CD8-positive, alpha-beta memory T cell (primary cell): ENCODE measurements at regions not wholly inside any gene's neighbourhood (a gene's known extent, or its start where the extent isn't known, plus 50 kb on each side); places are given as distances from the start of the nearest gene placed in this dataset.
A peak's percentile ranks its signal among the peaks of the same experiment; 100 is the strongest.

Source experiments
- CTCF ChIA-PET: fragments of 350-600 bp; sonication (Branson Sonifier 250); formaldehyde crosslinking; loops from one replicate; lab custom pipeline; 2021; ENCODE audit warnings: antibody characterized with exemption; lab: Charles Lee
- POLR2A ChIA-PET: fragments of 350-600 bp; sonication (Branson Sonifier 250); formaldehyde crosslinking; loops from one replicate; lab custom pipeline; 2021; ENCODE audit warnings: antibody characterized with exemption; lab: Charles Lee
- DNase-seq, 5 donors: peaks; one replicate each; pipeline versions ENCODE4 v3.0.0 to v3.0.0-alpha.2; 2020 to 2022; ENCODE audit warnings: mixed read lengths in 1 of 5
- H3K27ac ChIP-seq: one replicate; pipeline ENCODE4 v1.7.0; 2013; ENCODE audit warnings: low read depth, mild to moderate bottlenecking, low read length, moderate library complexity
- H3K27me3 ChIP-seq: 2 replicates; pipeline ENCODE4 v1.7.0; 2013; ENCODE audit warnings: low read length, mild to moderate bottlenecking; ENCODE audit not compliant: insufficient read depth, poor library complexity, severe bottlenecking
- H3K36me3 ChIP-seq: 2 replicates; pipeline ENCODE4 v1.7.0; 2013; ENCODE audit warnings: mild to moderate bottlenecking, low read length, moderate library complexity; ENCODE audit not compliant: insufficient read depth
- H3K4me1 ChIP-seq: 2 replicates; pipeline ENCODE4 v1.7.0; 2013; ENCODE audit warnings: mild to moderate bottlenecking, low read length, moderate library complexity; ENCODE audit not compliant: insufficient read depth
- H3K4me3 ChIP-seq: 2 replicates; pipeline ENCODE4 v1.7.0; 2013; ENCODE audit warnings: mild to moderate bottlenecking, low read length
- H3K9me3 ChIP-seq: 2 replicates; pipeline ENCODE4 v1.7.0; 2013; ENCODE audit warnings: mild to moderate bottlenecking, low read length
- H3K27ac Mint-ChIP-seq, 8 donors: one replicate each; pipeline ENCODE4 v1.8.0; 2020 to 2021; ENCODE audit warnings: mixed read lengths in 8 of 8, mild to moderate bottlenecking in 6 of 8, inconsistent platforms in 3 of 8, moderate library complexity in 3 of 8
- H3K27me3 Mint-ChIP-seq, 2 donors: one replicate each; pipeline ENCODE4 v1.8.0; 2020 to 2021; ENCODE audit warnings: mixed read lengths in 2 of 2, mild to moderate bottlenecking in 1 of 2, moderate library complexity in 1 of 2
- H3K36me3 Mint-ChIP-seq, 3 donors: one replicate each; pipeline ENCODE4 v1.8.0; 2020 to 2021; ENCODE audit warnings: mixed read lengths in 3 of 3, inconsistent platforms in 1 of 3, mild to moderate bottlenecking in 1 of 3
- H3K4me1 Mint-ChIP-seq, 3 donors: one replicate each; pipeline ENCODE4 v1.8.0; 2020 to 2021; ENCODE audit warnings: mixed read lengths in 3 of 3, inconsistent platforms in 1 of 3, mild to moderate bottlenecking in 1 of 3
- H3K4me3 Mint-ChIP-seq, 7 donors: one replicate each; pipeline ENCODE4 v1.8.0; 2020 to 2021; ENCODE audit warnings: mixed read lengths in 7 of 7, mild to moderate bottlenecking in 6 of 7, moderate library complexity in 4 of 7, inconsistent platforms in 2 of 7
- H3K9me3 Mint-ChIP-seq, 5 donors: one replicate each; pipeline ENCODE4 v1.8.0; 2020 to 2022; ENCODE audit warnings: mixed read lengths in 5 of 5, mild to moderate bottlenecking in 3 of 5, moderate library complexity in 2 of 5, inconsistent platforms in 1 of 5

DNA sequence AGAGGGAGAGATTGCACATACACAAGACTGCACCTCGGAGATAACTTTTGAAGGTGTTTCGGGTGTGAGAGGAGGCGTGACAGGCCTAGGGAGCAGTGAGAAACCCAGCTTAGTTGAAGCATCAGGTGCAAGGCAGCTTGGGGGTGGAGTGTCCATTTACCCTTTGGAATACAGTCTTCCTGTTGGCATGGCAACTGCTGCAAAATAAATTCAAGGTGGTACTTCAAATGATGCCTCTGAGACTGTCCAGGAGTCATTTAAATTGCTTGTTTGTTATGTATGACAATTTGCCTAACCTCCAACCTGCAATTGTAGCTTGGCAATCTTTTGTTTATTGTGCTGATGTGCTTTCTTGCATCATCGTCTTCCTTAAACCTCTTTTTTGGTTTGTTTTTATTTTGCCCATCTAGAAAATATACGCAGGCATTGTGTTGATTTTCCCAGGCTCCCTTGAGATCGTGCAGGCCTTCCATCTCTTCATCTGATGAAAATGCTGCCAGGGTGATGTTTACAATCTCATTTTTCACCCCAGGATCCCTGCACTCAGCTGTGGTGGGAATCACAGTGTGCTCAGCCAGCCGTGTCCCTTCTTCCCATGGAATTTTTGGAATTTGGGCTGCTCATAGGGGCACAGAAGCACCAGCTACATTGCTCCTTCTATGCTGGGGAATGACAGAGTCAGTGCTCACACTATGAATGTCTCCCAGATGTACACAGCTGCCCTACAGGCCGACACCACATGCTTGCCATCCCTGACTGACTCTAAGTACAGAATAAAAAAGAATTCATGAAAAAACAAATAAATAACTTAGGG is 583.1 kb upstream of the CFAP20DC start:
- Mint-ChIP-seq H3K4me1 (no peaks in the 10 kb centered on the region), H3K9me3 (no peaks in the 10 kb centered on the region), H3K27ac (peak overlapping the region in 1 of 8 donors; percentile 8), H3K36me3 (peaks cover 0 to 1% (median 0%) of the 10 kb centered on the region in 3 donors), H3K4me3 (no peak overlapping the region), H3K27me3 (no peaks in the 10 kb centered on the region)
- POLR2A ChIA-PET: no interaction called here
- Histone ChIP-seq H3K4me3 (no peak overlapping the region), H3K27ac (no peak overlapping the region), H3K4me1 (no peaks in the 10 kb centered on the region), H3K9me3 (no peaks in the 10 kb centered on the region), H3K27me3 (no peaks in the 10 kb centered on the region), H3K36me3 (no peaks in the 10 kb centered on the region)
- CTCF ChIA-PET: no interaction called here
- DNase-seq: no peak

DNA sequence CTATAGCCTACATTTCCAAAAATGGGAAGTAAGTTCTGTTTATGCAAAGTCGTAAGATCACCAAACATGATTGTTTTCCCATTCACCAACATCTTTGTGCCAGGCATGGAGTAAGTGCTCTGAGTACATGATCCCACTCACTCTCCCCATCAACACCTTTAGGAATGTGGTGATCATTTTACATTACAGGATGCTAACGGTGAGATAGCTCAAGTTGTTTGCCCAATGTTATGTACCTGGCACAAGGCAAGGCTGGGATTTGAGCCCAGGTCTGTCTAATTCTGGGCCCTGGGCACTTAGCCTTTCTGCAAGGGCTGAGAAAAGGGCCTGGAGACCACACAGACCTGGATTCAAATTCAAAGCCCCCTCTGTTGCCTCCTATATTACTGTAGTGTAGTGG is 581.7 kb upstream of the CFAP20DC start:
- no peaks in the 10 kb centered on the region for H3K4me1 ChIP-seq
- ChIA-PET CTCF (no interaction called here), POLR2A (no interaction called here)
- no peaks in the 10 kb centered on the region for H3K9me3 Mint-ChIP-seq
- no peaks in the 10 kb centered on the region for H3K27me3 ChIP-seq
- H3K27me3 Mint-ChIP-seq: no peaks in the 10 kb centered on the region
- no peak overlapping the region for H3K27ac ChIP-seq
- H3K36me3 ChIP-seq: no peaks in the 10 kb centered on the region
- H3K36me3 Mint-ChIP-seq: peaks cover 0 to 1% (median 0%) of the 10 kb centered on the region in 3 donors
- no peaks in the 10 kb centered on the region for H3K4me1 Mint-ChIP-seq
- no peak overlapping the region for H3K27ac Mint-ChIP-seq
- H3K9me3 ChIP-seq: no peaks in the 10 kb centered on the region
- no peak overlapping the region for H3K4me3 ChIP-seq
- no peak for DNase-seq
- H3K4me3 Mint-ChIP-seq: no peak overlapping the region

- H3K27ac ChIP-seq: no peak overlapping the region
- H3K27me3 ChIP-seq: no peaks in the 10 kb centered on the region
- DNase-seq: no peak
- Mint-ChIP-seq H3K4me3 (no peak overlapping the region), H3K36me3 (peaks cover 0 to 4% (median 1%) of the 10 kb centered on the region in 3 donors), H3K9me3 (peaks cover 3 to 12% (median 5%) of the 10 kb centered on the region in 5 donors), H3K27me3 (no peaks in the 10 kb centered on the region), H3K4me1 (no peaks in the 10 kb centered on the region), H3K27ac (no peak overlapping the region)
- ChIA-PET POLR2A (no interaction called here), CTCF (no interaction called here)
- no peaks in the 10 kb centered on the region for H3K36me3 ChIP-seq
- no peak overlapping the region for H3K4me3 ChIP-seq
- H3K9me3 ChIP-seq: no peaks in the 10 kb centered on the region
- H3K4me1 ChIP-seq: no peaks in the 10 kb centered on the region
Measured at GRCh38 chr3:59621037-59621436, 571.2 kb upstream of the CFAP20DC start.

- Histone ChIP-seq H3K4me1 (no peaks in the 10 kb centered on the region), H3K27me3 (no peaks in the 10 kb centered on the region), H3K9me3 (no peaks in the 10 kb centered on the region), H3K4me3 (no peak overlapping the region), H3K27ac (no peak overlapping the region), H3K36me3 (no peaks in the 10 kb centered on the region)
- no peaks in the 10 kb centered on the region for H3K4me1 Mint-ChIP-seq
- peaks cover 5 to 12% (median 7%) of the 10 kb centered on the region in 5 donors for H3K9me3 Mint-ChIP-seq
- no peak for DNase-seq
- CTCF ChIA-PET: no interaction called here
- H3K4me3 Mint-ChIP-seq: no peak overlapping the region
- POLR2A ChIA-PET: no interaction called here
- H3K27me3 Mint-ChIP-seq: no peaks in the 10 kb centered on the region
- H3K27ac Mint-ChIP-seq: no peak overlapping the region
- H3K36me3 Mint-ChIP-seq: peaks cover 0 to 8% (median 1%) of the 10 kb centered on the region in 3 donors
Measured at GRCh38 chr3:59620325-59620724, 570.5 kb upstream of the CFAP20DC start.

DNA sequence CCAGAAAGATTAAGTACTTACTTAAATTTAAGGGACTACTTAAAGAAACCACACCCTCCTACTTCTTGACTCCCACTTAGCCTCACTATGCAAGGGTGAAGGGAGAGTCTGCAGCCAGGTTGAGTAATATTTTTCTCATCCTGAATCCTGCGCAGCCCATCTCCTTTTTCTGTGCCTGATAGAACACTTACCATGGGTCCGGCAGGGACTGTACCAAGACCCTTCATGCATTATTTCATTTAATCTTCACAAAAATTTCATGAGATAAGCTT is 562.6 kb upstream of the CFAP20DC start:
- no peak for DNase-seq
- Mint-ChIP-seq H3K4me3 (no peak overlapping the region), H3K36me3 (peaks cover 0 to 18% (median 3%) of the 10 kb centered on the region in 3 donors), H3K27me3 (peaks cover 0 to 3% of the 10 kb centered on the region in 2 donors), H3K27ac (no peak overlapping the region), H3K4me1 (peaks cover 0 to 1% (median 0%) of the 10 kb centered on the region in 3 donors), H3K9me3 (peaks cover 0 to 4% (median 3%) of the 10 kb centered on the region in 5 donors)
- Histone ChIP-seq H3K9me3 (no peaks in the 10 kb centered on the region), H3K4me1 (no peaks in the 10 kb centered on the region), H3K27ac (no peak overlapping the region), H3K4me3 (no peak overlapping the region), H3K36me3 (no peaks in the 10 kb centered on the region), H3K27me3 (no peaks in the 10 kb centered on the region)
- ChIA-PET CTCF (no interaction called here), POLR2A (no interaction called here)

DNA sequence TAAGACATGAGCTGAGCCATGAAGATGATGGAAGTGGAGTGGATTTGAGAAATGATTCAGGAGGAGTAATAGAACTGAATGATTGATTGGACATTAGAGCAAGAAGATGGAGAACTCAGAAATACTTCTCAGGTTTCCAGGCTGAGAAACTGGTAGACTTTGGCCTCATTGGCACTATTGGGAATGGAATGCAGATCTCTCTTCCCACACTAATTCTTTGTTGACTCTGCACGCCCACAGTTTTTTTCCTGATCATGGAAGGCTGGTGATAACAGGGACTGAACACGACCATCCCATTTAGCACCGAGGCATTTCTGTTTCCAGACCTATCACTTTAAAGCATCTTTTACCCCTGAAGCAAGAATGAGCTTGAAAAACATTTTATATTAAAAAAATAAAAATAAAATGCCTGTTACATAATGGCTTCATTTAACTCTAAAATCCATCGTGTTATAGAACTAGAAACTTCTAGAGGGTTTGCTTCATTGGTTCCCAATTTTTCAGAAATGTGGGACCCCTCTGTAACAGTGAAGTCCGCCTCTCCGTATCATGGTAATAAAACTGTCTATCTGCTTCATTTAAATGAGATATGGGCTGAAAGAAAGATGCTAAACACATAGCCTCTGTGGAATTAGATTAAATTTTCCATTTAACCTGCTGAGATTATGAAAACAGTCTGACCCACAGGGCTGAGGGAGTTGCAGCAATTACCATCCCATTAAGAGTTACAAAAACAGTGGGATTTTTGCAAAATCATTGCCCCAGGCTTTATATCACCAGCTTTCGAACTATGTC is 562.0 kb upstream of the CFAP20DC start:
- H3K27me3 ChIP-seq: no peaks in the 10 kb centered on the region
- ChIA-PET POLR2A (no interaction called here), CTCF (no interaction called here)
- H3K36me3 ChIP-seq: no peaks in the 10 kb centered on the region
- peaks cover 0 to 4% (median 3%) of the 10 kb centered on the region in 5 donors for H3K9me3 Mint-ChIP-seq
- H3K36me3 Mint-ChIP-seq: peaks cover 0 to 18% (median 3%) of the 10 kb centered on the region in 3 donors
- DNase-seq: no peak
- H3K4me3 ChIP-seq: no peak overlapping the region
- H3K27ac ChIP-seq: no peak overlapping the region
- H3K4me1 ChIP-seq: no peaks in the 10 kb centered on the region
- no peak overlapping the region for H3K27ac Mint-ChIP-seq
- no peak overlapping the region for H3K4me3 Mint-ChIP-seq
- peaks cover 1 to 3% of the 10 kb centered on the region in 2 donors for H3K27me3 Mint-ChIP-seq
- H3K9me3 ChIP-seq: no peaks in the 10 kb centered on the region
- peaks cover 0 to 1% (median 0%) of the 10 kb centered on the region in 3 donors for H3K4me1 Mint-ChIP-seq

DNA sequence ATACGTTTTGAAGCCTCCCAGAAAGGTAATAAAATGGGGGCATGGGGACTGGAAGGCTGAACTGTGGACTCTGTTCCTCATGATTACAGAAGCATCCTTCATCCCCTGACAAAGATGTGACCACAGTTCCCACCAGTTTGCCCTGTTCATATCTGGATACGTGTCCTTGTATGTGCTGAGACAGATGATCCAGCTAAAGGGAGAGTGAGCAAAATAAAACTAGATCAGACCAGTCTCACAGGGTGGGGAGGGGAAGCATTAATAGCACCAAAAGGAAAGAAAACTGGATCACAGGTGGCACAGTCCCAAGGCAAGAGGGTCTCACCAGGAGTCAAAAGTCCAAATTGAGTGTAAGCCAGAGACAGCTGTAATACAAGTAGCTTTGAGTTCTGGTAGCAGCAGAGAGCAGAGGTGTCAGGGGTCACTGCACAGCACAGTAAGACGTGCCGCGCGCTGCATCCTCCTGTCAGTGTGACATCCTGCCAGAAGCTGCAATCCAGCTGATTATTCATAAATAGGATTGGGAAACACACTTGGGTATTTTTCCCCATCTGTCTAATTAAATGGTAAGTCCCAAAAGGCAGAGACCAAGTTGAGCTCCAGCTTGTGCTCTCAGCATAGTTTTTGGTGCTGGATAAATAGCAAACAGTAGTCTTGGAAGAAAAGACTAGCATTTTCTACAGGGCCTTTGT is 560.0 kb upstream of the CFAP20DC start:
- Mint-ChIP-seq H3K27me3 (peaks cover under 1 to 1% of the 10 kb centered on the region in 2 donors), H3K4me1 (peaks cover 0 to 1% (median 0%) of the 10 kb centered on the region in 3 donors), H3K9me3 (peaks cover 0 to under 1% (median 0%) of the 10 kb centered on the region in 5 donors), H3K4me3 (no peak overlapping the region), H3K27ac (no peak overlapping the region), H3K36me3 (peaks cover 0 to 9% (median 1%) of the 10 kb centered on the region in 3 donors)
- Histone ChIP-seq H3K4me3 (no peak overlapping the region), H3K27me3 (no peaks in the 10 kb centered on the region), H3K27ac (no peak overlapping the region), H3K4me1 (no peaks in the 10 kb centered on the region), H3K36me3 (no peaks in the 10 kb centered on the region), H3K9me3 (no peaks in the 10 kb centered on the region)
- DNase-seq: no peak
- CTCF ChIA-PET: no interaction called here
- POLR2A ChIA-PET: interaction anchor here (0.5 kb wide), 1 partner anchor 97 kb away, joined by 4 read pairs; no protein-coding TSS in a partner anchor

GRCh38 chr3:59608356-59608755 is 558.5 kb upstream of the CFAP20DC start:
- Histone ChIP-seq H3K9me3 (no peaks in the 10 kb centered on the region), H3K27ac (no peak overlapping the region), H3K4me3 (no peak overlapping the region), H3K4me1 (no peaks in the 10 kb centered on the region), H3K36me3 (no peaks in the 10 kb centered on the region), H3K27me3 (no peaks in the 10 kb centered on the region)
- no peaks in the 10 kb centered on the region for H3K4me1 Mint-ChIP-seq
- peaks cover 0 to 1% of the 10 kb centered on the region in 2 donors for H3K27me3 Mint-ChIP-seq
- peaks cover 0 to 9% (median 3%) of the 10 kb centered on the region in 3 donors for H3K36me3 Mint-ChIP-seq
- no peak overlapping the region for H3K4me3 Mint-ChIP-seq
- no peaks in the 10 kb centered on the region for H3K9me3 Mint-ChIP-seq
- CTCF ChIA-PET: no interaction called here
- no peak overlapping the region for H3K27ac Mint-ChIP-seq
- DNase-seq: no peak
- POLR2A ChIA-PET: no interaction called here
